ENCODE measurements at regions not wholly inside any gene's neighbourhood (a gene's known extent, or its start where the extent isn't known, plus 50 kb on each side); places are given as distances from the start of the nearest gene placed in this dataset.
A peak's percentile ranks its signal among the peaks of the same experiment; 100 is the strongest.
"Not testable (repeated sequence)": the region's sequence is repeated elsewhere in the genome, so short reads cannot be mapped to it uniquely, and the experiment has no call there.

- no peak for TF ChIP-seq JUND (IDR thresholded peaks at IDR 0.05; ENCODE audit: low read depth)
- in situ Hi-C loops (cut with HindIII; ENCODE audit: low pct_unique_long_range_greater_than_20kb, low sequenced_read_pairs): no loop called here
- DNase-seq (ENCODE audit: low read depth in 1 of 2, low spot score in 1 of 2): no peak
Measured at GRCh38 chr4:100657187-100657586, 139.4 kb upstream of the EMCN start.

GRCh38 chr4:100651499-100652175 is 133.8 kb upstream of the EMCN start:
- no peak for DNase-seq (ENCODE audit: low read depth in 1 of 2, low spot score in 1 of 2)
- in situ Hi-C loops (cut with HindIII; ENCODE audit: low pct_unique_long_range_greater_than_20kb, low sequenced_read_pairs): no loop called here
- TF ChIP-seq JUND (IDR thresholded peaks at IDR 0.05; ENCODE audit: low read depth): no peak

- TF ChIP-seq JUND (IDR thresholded peaks at IDR 0.05; ENCODE audit: low read depth): no peak
- DNase-seq (ENCODE audit: low read depth in 1 of 2, low spot score in 1 of 2): no peak
- in situ Hi-C loops (cut with HindIII; ENCODE audit: low pct_unique_long_range_greater_than_20kb, low sequenced_read_pairs): no loop called here
Measured at GRCh38 chr4:100649417-100649816, 131.6 kb upstream of the EMCN start.

- DNase-seq (ENCODE audit: low read depth in 1 of 2, low spot score in 1 of 2): no peak
- in situ Hi-C loops (cut with HindIII; ENCODE audit: low pct_unique_long_range_greater_than_20kb, low sequenced_read_pairs): no loop called here
- no peak for TF ChIP-seq JUND (IDR thresholded peaks at IDR 0.05; ENCODE audit: low read depth)
Measured at GRCh38 chr4:100644150-100644549, 126.3 kb upstream of the EMCN start.

- DNase-seq (ENCODE audit: low read depth in 1 of 2, low spot score in 1 of 2): no peak
- TF ChIP-seq JUND (IDR thresholded peaks at IDR 0.05; ENCODE audit: low read depth): no peak
- in situ Hi-C loops (cut with HindIII; ENCODE audit: low pct_unique_long_range_greater_than_20kb, low sequenced_read_pairs): no loop called here
Measured at GRCh38 chr4:100641336-100641735, 123.5 kb upstream of the EMCN start.

- DNase-seq (ENCODE audit: low read depth in 1 of 2, low spot score in 1 of 2): peak in 1 of 2 experiments; percentile 73
- no peak for TF ChIP-seq JUND (IDR thresholded peaks at IDR 0.05; ENCODE audit: low read depth)
- in situ Hi-C loops (cut with HindIII; ENCODE audit: low pct_unique_long_range_greater_than_20kb, low sequenced_read_pairs): no loop called here
Measured at GRCh38 chr4:100635899-100636298, 118.1 kb upstream of the EMCN start.

GRCh38 chr4:100633269-100633668 is 115.4 kb upstream of the EMCN start:
- no peak for TF ChIP-seq JUND (IDR thresholded peaks at IDR 0.05; ENCODE audit: low read depth)
- in situ Hi-C loops (cut with HindIII; ENCODE audit: low pct_unique_long_range_greater_than_20kb, low sequenced_read_pairs): no loop called here
- no peak for DNase-seq (ENCODE audit: low read depth in 1 of 2, low spot score in 1 of 2)

- in situ Hi-C loops (cut with HindIII; ENCODE audit: low pct_unique_long_range_greater_than_20kb, low sequenced_read_pairs): no loop called here
- TF ChIP-seq JUND (IDR thresholded peaks at IDR 0.05; ENCODE audit: low read depth): no peak
- DNase-seq (ENCODE audit: low read depth in 1 of 2, low spot score in 1 of 2): no peak
Measured at GRCh38 chr4:100632163-100632562, 114.3 kb upstream of the EMCN start.

GRCh38 chr4:100631281-100631968 is 113.6 kb upstream of the EMCN start:
- DNase-seq (ENCODE audit: low read depth in 1 of 2, low spot score in 1 of 2): no peak
- in situ Hi-C loops (cut with HindIII; ENCODE audit: low pct_unique_long_range_greater_than_20kb, low sequenced_read_pairs): no loop called here
- TF ChIP-seq JUND (IDR thresholded peaks at IDR 0.05; ENCODE audit: low read depth): no peak

- TF ChIP-seq JUND (IDR thresholded peaks at IDR 0.05; ENCODE audit: low read depth): no peak
- in situ Hi-C loops (cut with HindIII; ENCODE audit: low pct_unique_long_range_greater_than_20kb, low sequenced_read_pairs): no loop called here
- DNase-seq (ENCODE audit: low read depth in 1 of 2, low spot score in 1 of 2): no peak
Measured at GRCh38 chr4:100630341-100630740, 112.5 kb upstream of the EMCN start.

GRCh38 chr4:100609810-100610209 is 92.0 kb upstream of the EMCN start:
- no peak for TF ChIP-seq JUND (IDR thresholded peaks at IDR 0.05; ENCODE audit: low read depth)
- in situ Hi-C loops (cut with HindIII; ENCODE audit: low pct_unique_long_range_greater_than_20kb, low sequenced_read_pairs): no loop called here
- no peak for DNase-seq (ENCODE audit: low read depth in 1 of 2, low spot score in 1 of 2)

- DNase-seq (ENCODE audit: low read depth in 1 of 2, low spot score in 1 of 2); in situ Hi-C loops (cut with HindIII; ENCODE audit: low pct_unique_long_range_greater_than_20kb, low sequenced_read_pairs): not testable (repeated sequence)
Measured at GRCh38 chr4:100608651-100609050, 90.8 kb upstream of the EMCN start.

- in situ Hi-C loops (cut with HindIII; ENCODE audit: low pct_unique_long_range_greater_than_20kb, low sequenced_read_pairs): no loop called here
- peak in 1 of 2 experiments; percentile 5 for DNase-seq (ENCODE audit: low read depth in 1 of 2, low spot score in 1 of 2)
- no peak for TF ChIP-seq JUND (IDR thresholded peaks at IDR 0.05; ENCODE audit: low read depth)
Measured at GRCh38 chr4:100605144-100605543, 87.3 kb upstream of the EMCN start.

- in situ Hi-C loops (cut with HindIII; ENCODE audit: low pct_unique_long_range_greater_than_20kb, low sequenced_read_pairs): no loop called here
- no peak for DNase-seq (ENCODE audit: low read depth in 1 of 2, low spot score in 1 of 2)
- TF ChIP-seq JUND (IDR thresholded peaks at IDR 0.05; ENCODE audit: low read depth): no peak
Measured at GRCh38 chr4:100593935-100594334, 76.1 kb upstream of the EMCN start.
